Smooth muscle cell (in vitro differentiated cells): ENCODE measurements at regions not wholly inside any gene's neighbourhood (a gene's known extent, or its start where the extent isn't known, plus 50 kb on each side); places are given as distances from the start of the nearest gene placed in this dataset.

Experiments
- DNase-seq: peaks from one replicate; lab custom pipeline; 2025; ENCODE audit not compliant: unreplicated experiment; lab: John Stamatoyannopoulos, UW
- H2AFZ ChIP-seq: fragments of 200-600 bp; sonication (generic); 2 replicates; pipeline ENCODE4 v1.6.0; 2016; ENCODE audit warnings: antibody characterized with exemption, low read depth, mild to moderate bottlenecking
- H3F3A ChIP-seq: fragments of 200-600 bp; sonication (generic); 2 replicates; pipeline ENCODE4 v1.6.0; 2017; ENCODE audit warnings: antibody characterized with exemption, low read depth
- H3K27ac ChIP-seq: fragments of 200-600 bp; sonication (generic); 2 replicates; pipeline ENCODE4 v1.5.1; 2016; ENCODE audit warnings: low read depth, mild to moderate bottlenecking
- H3K27me3 ChIP-seq: fragments of 200-600 bp; sonication (generic); 2 replicates; pipeline ENCODE4 v1.6.1; 2016; ENCODE audit warnings: low read depth, mild to moderate bottlenecking
- H3K36me3 ChIP-seq: fragments of 200-600 bp; sonication (generic); 2 replicates; pipeline ENCODE4 v1.5.1; 2016; ENCODE audit warnings: low read depth
- H3K4me1 ChIP-seq: fragments of 200-600 bp; sonication (generic); 2 replicates; pipeline ENCODE4 v1.5.1; 2016; ENCODE audit warnings: low read depth
- H3K4me2 ChIP-seq: fragments of 200-600 bp; sonication (generic); 2 replicates; pipeline ENCODE4 v1.6.0; 2016; ENCODE audit warnings: mild to moderate bottlenecking
- H3K4me3 ChIP-seq: fragments of 200-600 bp; sonication (generic); 2 replicates; pipeline ENCODE4 v1.5.1; 2016; ENCODE audit warnings: mild to moderate bottlenecking
- H3K79me2 ChIP-seq: fragments of 200-600 bp; sonication (generic); 2 replicates; pipeline ENCODE4 v1.6.0; 2016; ENCODE audit warnings: low read depth, mild to moderate bottlenecking
- H3K9ac ChIP-seq: fragments of 200-600 bp; sonication (generic); 2 replicates; pipeline ENCODE4 v1.6.0; 2016; ENCODE audit warnings: low read depth
- H3K9me3 ChIP-seq: fragments of 200-600 bp; sonication (generic); replicated peaks from 2 replicates; pipeline ENCODE4 v1.5.1; 2016; ENCODE audit warnings: low read depth
- H4K20me1 ChIP-seq: fragments of 200-600 bp; sonication (generic); 2 replicates; pipeline ENCODE4 v1.6.0; 2016; ENCODE audit warnings: low read depth
- WGBS: methylation state at CpG from one replicate; pipeline ENCODE4 v1.1.7; 2016; ENCODE audit warnings: low lambda C conversion rate; 5-methylcytosine and 5-hydroxymethylcytosine counted together
- TF ChIP-seq, protein P1 (sequence below): fragments of 200-600 bp; sonication (generic); IDR thresholded peaks from 2 replicates; pipeline ENCODE4 v1.5.1; 2017; ENCODE audit warnings: borderline replicate concordance, mild to moderate bottlenecking, antibody characterized with exemption; ENCODE audit not compliant: insufficient read depth, poor library complexity, severe bottlenecking

DNA sequence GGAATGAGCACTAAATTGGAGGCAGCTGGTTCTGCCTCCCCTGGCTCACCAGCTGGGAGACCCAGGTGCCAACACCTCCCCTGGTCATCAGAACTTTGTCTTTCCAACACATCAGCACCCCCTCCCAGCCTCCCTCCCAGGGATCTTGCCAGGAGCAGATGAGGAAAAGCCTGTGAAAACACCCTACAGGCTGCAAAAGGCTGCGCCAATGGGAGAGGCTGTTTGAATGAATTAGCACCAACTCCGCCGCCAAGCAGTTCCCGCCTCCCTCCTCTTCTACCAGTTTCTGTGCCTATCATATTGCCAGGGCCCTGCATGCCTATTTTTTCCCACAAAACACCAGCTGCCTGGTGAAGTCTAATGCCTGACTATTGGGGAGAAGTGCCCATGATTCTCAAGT lies 137.0 kb downstream of the AIPL1 start:
- no peak overlapping the region for H3K4me3 ChIP-seq
- no peak overlapping the region for H3K27ac ChIP-seq
- H3K9ac ChIP-seq = no peak overlapping the region
- no peaks in the 10 kb centered on the region for H3K36me3 ChIP-seq
- no peaks in the 10 kb centered on the region for H4K20me1 ChIP-seq
- WGBS = 87% methylated on average over 4 of the region's 4 CpGs
- no peak overlapping the region for H3K4me2 ChIP-seq
- no peaks in the 10 kb centered on the region for H3K9me3 ChIP-seq
- no peaks in the 10 kb centered on the region for H3K4me1 ChIP-seq
- no peak overlapping the region for H2AFZ ChIP-seq
- H3K27me3 ChIP-seq = peaks cover 7% of the 10 kb centered on the region
- no peaks in the 10 kb centered on the region for H3K79me2 ChIP-seq
- DNase-seq = no peak
- TF ChIP-seq, protein P1, sequence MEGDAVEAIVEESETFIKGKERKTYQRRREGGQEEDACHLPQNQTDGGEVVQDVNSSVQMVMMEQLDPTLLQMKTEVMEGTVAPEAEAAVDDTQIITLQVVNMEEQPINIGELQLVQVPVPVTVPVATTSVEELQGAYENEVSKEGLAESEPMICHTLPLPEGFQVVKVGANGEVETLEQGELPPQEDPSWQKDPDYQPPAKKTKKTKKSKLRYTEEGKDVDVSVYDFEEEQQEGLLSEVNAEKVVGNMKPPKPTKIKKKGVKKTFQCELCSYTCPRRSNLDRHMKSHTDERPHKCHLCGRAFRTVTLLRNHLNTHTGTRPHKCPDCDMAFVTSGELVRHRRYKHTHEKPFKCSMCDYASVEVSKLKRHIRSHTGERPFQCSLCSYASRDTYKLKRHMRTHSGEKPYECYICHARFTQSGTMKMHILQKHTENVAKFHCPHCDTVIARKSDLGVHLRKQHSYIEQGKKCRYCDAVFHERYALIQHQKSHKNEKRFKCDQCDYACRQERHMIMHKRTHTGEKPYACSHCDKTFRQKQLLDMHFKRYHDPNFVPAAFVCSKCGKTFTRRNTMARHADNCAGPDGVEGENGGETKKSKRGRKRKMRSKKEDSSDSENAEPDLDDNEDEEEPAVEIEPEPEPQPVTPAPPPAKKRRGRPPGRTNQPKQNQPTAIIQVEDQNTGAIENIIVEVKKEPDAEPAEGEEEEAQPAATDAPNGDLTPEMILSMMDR = no peak
- H3F3A ChIP-seq = no peaks in the 10 kb centered on the region

DNA sequence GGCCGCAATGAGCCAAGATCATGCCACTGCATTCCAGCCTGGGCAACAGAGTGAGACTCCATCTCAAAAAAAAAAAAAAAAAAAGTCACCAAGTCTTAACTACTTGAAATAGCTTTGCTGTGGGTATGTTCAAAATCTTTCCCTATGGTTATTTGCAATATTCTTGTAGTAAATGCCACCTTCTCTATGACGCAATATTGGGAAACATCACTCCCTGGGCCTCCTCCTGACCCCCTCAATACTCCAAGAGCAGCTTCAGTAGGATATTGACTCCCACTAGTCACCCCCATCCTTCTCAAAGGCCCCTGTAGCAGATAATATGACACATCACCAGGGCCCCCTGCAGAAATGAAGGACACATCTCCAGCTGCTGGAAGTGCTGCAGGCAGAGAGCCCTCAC lies 137.8 kb downstream of the AIPL1 start:
- 89% methylated on average over 2 of the region's 2 CpGs for WGBS
- no peaks in the 10 kb centered on the region for H3K79me2 ChIP-seq
- no peak overlapping the region for H2AFZ ChIP-seq
- no peaks in the 10 kb centered on the region for H3K4me1 ChIP-seq
- no peaks in the 10 kb centered on the region for H3F3A ChIP-seq
- H3K27ac ChIP-seq = no peak overlapping the region
- H3K4me2 ChIP-seq = no peak overlapping the region
- H3K4me3 ChIP-seq = no peak overlapping the region
- H3K9me3 ChIP-seq = no peaks in the 10 kb centered on the region
- peaks cover 7% of the 10 kb centered on the region for H3K27me3 ChIP-seq
- no peaks in the 10 kb centered on the region for H3K36me3 ChIP-seq
- DNase-seq = no peak
- no peak overlapping the region for H3K9ac ChIP-seq
- no peaks in the 10 kb centered on the region for H4K20me1 ChIP-seq
- TF ChIP-seq, protein P1 = no peak

DNA sequence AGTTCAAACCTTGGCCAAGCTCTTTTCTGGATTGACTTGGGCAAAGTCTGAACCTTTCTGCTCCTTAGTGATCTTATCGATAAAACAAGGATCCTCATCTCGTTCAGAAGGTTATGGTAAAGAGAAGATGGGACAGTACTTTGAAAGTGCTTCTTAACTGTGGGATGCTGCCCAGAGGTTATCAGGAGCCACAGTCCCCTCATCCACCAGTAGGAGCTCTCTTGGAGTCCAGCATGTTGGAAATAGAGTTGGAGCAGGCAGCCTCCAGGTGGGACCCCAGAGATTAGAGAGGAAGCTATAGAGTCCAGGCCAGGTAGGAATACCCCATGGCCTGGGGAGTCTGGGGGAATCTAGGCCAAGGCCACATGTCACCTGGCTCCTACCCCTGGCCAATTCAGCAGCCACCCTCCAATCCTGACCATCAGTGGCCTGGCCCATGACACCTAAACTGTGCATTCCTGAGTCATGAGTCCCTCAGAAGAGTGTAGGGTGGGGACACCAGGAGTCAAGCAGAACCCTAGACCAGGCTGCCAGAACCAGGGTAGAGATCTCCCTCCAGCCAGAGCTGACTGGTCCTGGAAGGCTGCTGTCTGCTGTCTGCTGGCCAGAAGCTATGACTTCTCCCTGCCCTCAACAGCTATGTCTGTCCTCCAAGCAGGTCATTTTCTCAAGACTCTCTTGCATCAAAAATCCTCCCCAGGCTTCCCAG lies 144.3 kb downstream of the AIPL1 start:
- H3K4me2 ChIP-seq = no peak overlapping the region
- H3F3A ChIP-seq = no peaks in the 10 kb centered on the region
- no peak overlapping the region for H3K27ac ChIP-seq
- peaks cover 10% of the 10 kb centered on the region for H3K27me3 ChIP-seq
- H3K79me2 ChIP-seq = no peaks in the 10 kb centered on the region
- H3K4me1 ChIP-seq = no peaks in the 10 kb centered on the region
- no peaks in the 10 kb centered on the region for H3K36me3 ChIP-seq
- no peak overlapping the region for H3K4me3 ChIP-seq
- no peaks in the 10 kb centered on the region for H4K20me1 ChIP-seq
- WGBS = 90% methylated on average over 2 of the region's 2 CpGs
- H3K9ac ChIP-seq = no peak overlapping the region
- no peaks in the 10 kb centered on the region for H3K9me3 ChIP-seq
- H2AFZ ChIP-seq = no peak overlapping the region
- TF ChIP-seq, protein P1 = no peak
- no peak for DNase-seq

DNA sequence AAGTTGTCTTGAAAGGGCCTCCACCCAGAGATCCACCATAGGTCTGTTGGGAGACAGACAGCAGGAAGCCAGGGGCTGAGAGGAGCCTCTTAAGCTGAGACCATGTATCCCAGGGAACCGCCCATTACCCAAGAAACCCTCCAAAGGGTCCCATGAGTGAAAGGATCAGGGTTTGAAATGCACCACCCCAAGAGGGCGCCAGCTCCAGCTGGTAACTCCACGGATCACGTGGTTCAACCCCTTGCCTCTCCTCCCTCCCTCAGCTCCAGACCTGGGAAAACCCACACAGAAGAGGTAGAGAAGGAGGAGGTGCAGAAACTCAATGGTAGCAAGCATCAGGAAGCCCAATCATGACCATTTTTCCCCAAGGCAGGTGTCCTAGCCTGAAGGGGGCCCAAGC lies 148.7 kb downstream of the AIPL1 start:
- Histone ChIP-seq H3K4me1 (no peaks in the 10 kb centered on the region), H3K9ac (no peak overlapping the region), H3K9me3 (no peaks in the 10 kb centered on the region), H3K79me2 (no peaks in the 10 kb centered on the region), H3K27ac (no peak overlapping the region), H2AFZ (no peak overlapping the region), H3K4me3 (no peak overlapping the region), H3K36me3 (no peaks in the 10 kb centered on the region), H3K4me2 (no peak overlapping the region), H3K27me3 (peaks cover 3% of the 10 kb centered on the region), H4K20me1 (no peaks in the 10 kb centered on the region), H3F3A (no peaks in the 10 kb centered on the region)
- TF ChIP-seq, protein P1 = no peak
- WGBS = 53% methylated on average over 4 of the region's 4 CpGs
- DNase-seq = no peak
